MCF 10A (cell line): ENCODE measurements at regions not wholly inside any gene's neighbourhood (a gene's known extent, or its start where the extent isn't known, plus 50 kb on each side); places are given as distances from the start of the nearest gene placed in this dataset.

Source experiments
- BruUV-seq: library from RNA; stranded (reverse); fragments of 400-500 nt; replicated peaks from 2 replicates; lab custom pipeline; 2021; lab: Mats Ljungman, UMichigan
- CTCF ChIA-PET: fragments of 300-600 bp; sonication (Branson Sonifier 250); formaldehyde crosslinking; extraction: SDS; loops from one replicate; lab custom pipeline; 2021; ENCODE audit warnings: antibody characterized with exemption, inconsistent platforms; lab: Yijun Ruan, JAX
- POLR2A ChIA-PET: fragments of 300-600, 350-650 bp; sonication (Branson Sonifier 250); formaldehyde crosslinking; extraction: SDS; loops from one replicate; lab custom pipeline; 2020; ENCODE audit warnings: antibody characterized with exemption, inconsistent platforms; lab: Yijun Ruan, JAX
- DNase-seq: peaks from one replicate; pipeline ENCODE4 v3.0.0-alpha.2; 2018; ENCODE audit not compliant: unreplicated experiment
- H3K27ac Mint-ChIP-seq: one replicate; pipeline ENCODE4 v1.8.0; 2022; ENCODE audit warnings: mild to moderate bottlenecking, low read depth, mixed read lengths; ENCODE audit not compliant: unreplicated experiment
- H3K27me3 Mint-ChIP-seq: one replicate; pipeline ENCODE4 v1.8.0; 2022; ENCODE audit warnings: mixed read lengths; ENCODE audit not compliant: insufficient read depth, unreplicated experiment
- H3K36me3 Mint-ChIP-seq: one replicate; pipeline ENCODE4 v1.8.0; 2022; ENCODE audit warnings: mild to moderate bottlenecking, moderate library complexity, mixed read lengths; ENCODE audit not compliant: insufficient read depth, unreplicated experiment
- H3K4me1 Mint-ChIP-seq: one replicate; pipeline ENCODE4 v1.8.0; 2022; ENCODE audit warnings: mixed read lengths; ENCODE audit not compliant: insufficient read depth, unreplicated experiment
- H3K4me3 Mint-ChIP-seq: one replicate; pipeline ENCODE4 v1.8.0; 2022; ENCODE audit warnings: mild to moderate bottlenecking, moderate library complexity, mixed read lengths; ENCODE audit not compliant: unreplicated experiment
- H3K9me3 Mint-ChIP-seq: one replicate; pipeline ENCODE4 v1.8.0; 2022; ENCODE audit warnings: mixed read lengths; ENCODE audit not compliant: unreplicated experiment
- intact Hi-C: fragments of 100-400 bp; cut with micrococcal nuclease; formaldehyde crosslinking; loops from 2 replicates; pipeline ENCODE4 v1.14.1; 2022
- TF ChIP-seq, protein P1 (sequence below): fragments of 200-600 bp; IDR thresholded peaks from one replicate; pipeline ENCODE4 v1.8.0; 2022; ENCODE audit warnings: antibody characterized with exemption, mild to moderate bottlenecking; ENCODE audit not compliant: unreplicated experiment

DNA sequence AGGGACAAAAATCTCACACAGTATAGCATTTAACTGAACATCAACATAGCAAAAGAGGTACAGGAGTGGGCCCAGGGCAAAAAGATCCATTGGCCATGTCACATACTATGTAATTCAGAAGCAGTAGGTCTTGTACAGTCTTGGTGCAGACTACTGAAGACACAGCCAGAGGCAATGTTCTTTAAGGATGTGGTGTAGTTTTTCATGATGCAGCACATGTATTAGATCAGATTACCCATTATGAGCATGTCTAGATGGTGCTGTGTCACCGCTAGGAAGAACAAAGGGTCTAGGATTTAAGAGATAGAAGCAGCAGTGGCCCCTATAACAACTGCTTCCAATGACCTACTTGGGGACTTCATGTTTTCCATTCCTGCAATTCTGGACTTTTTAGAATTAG is 610.4 kb upstream of the MEF2C start:
- CTCF ChIA-PET: no interaction called here

DNA sequence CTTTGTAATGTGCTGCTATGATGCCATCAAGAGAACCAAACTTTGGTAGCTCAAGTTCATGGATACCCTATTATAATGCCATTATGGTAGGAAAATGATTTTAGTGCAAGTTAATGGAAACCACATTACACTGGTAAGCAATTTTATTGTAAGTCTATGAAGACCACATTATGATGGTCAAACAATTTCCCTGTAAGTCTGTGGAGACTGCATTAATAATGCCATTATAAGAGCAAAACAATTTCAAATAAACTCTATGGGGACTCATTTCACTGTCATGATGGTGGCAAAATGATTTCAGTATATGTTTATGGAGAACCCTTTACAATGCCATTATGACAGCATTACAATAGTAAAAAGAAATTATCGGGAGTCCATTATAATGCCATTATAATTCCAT is 602.0 kb upstream of the MEF2C start:
- POLR2A ChIA-PET: no interaction called here
- no peaks in the 10 kb centered on the region for H3K9me3 Mint-ChIP-seq
- no peaks in the 10 kb centered on the region for H3K4me1 Mint-ChIP-seq
- CTCF ChIA-PET: no interaction called here
- H3K27ac Mint-ChIP-seq: no peak overlapping the region
- H3K27me3 Mint-ChIP-seq: no peaks in the 10 kb centered on the region
- intact Hi-C loops: no loop called here
- TF ChIP-seq, protein P1, sequence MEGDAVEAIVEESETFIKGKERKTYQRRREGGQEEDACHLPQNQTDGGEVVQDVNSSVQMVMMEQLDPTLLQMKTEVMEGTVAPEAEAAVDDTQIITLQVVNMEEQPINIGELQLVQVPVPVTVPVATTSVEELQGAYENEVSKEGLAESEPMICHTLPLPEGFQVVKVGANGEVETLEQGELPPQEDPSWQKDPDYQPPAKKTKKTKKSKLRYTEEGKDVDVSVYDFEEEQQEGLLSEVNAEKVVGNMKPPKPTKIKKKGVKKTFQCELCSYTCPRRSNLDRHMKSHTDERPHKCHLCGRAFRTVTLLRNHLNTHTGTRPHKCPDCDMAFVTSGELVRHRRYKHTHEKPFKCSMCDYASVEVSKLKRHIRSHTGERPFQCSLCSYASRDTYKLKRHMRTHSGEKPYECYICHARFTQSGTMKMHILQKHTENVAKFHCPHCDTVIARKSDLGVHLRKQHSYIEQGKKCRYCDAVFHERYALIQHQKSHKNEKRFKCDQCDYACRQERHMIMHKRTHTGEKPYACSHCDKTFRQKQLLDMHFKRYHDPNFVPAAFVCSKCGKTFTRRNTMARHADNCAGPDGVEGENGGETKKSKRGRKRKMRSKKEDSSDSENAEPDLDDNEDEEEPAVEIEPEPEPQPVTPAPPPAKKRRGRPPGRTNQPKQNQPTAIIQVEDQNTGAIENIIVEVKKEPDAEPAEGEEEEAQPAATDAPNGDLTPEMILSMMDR: no peak
- H3K4me3 Mint-ChIP-seq: no peak overlapping the region
- DNase-seq: no peak
- peaks cover under 1% of the 10 kb centered on the region for H3K36me3 Mint-ChIP-seq
- no TSS peak for BruUV-seq

More for the DNA sequence above, 610.4 kb upstream of the MEF2C start:
- Mint-ChIP-seq H3K4me3 (no peak overlapping the region), H3K36me3 (peaks cover 5% of the 10 kb centered on the region), H3K4me1 (no peaks in the 10 kb centered on the region), H3K27me3 (no peaks in the 10 kb centered on the region), H3K9me3 (no peaks in the 10 kb centered on the region), H3K27ac (no peak overlapping the region)
- no TSS peak for BruUV-seq
- POLR2A ChIA-PET: no interaction called here
- intact Hi-C loops: no loop called here
- TF ChIP-seq, protein P1: no peak
- DNase-seq: no peak

DNA sequence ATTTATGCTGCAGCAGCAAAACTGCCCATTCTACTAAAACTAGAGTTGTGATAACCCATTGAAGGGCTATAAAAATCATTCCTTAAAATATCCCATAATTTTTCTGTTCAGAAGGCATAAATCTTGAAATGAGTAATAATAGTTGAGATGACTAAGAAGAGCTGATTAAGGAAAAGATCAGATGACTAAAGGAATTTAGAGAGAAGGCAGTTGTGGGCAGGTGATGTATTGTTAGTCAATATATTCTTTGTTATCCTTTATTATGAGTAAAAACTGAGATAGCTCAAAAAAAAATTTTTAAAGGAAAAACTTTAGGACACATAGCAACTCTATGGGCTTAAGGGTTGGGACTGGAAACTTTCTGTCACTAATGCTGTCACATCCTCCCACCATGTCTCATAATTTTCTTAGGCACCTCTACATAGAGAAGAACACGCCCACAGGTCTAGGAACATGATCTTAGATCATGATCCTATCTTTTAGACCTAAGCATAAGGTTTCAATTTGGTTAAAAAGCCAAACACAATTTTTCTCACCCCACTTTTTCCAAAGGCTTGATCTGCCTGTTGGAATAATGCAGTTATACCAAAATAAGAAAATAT is 597.5 kb upstream of the MEF2C start:
- Mint-ChIP-seq H3K4me3 (no peak overlapping the region), H3K9me3 (no peaks in the 10 kb centered on the region), H3K27ac (no peak overlapping the region), H3K27me3 (no peaks in the 10 kb centered on the region), H3K36me3 (no peaks in the 10 kb centered on the region), H3K4me1 (no peaks in the 10 kb centered on the region)
- intact Hi-C loops: no loop called here
- CTCF ChIA-PET: no interaction called here
- TF ChIP-seq, protein P1: no peak
- no TSS peak for BruUV-seq
- POLR2A ChIA-PET: no interaction called here
- DNase-seq: no peak

DNA sequence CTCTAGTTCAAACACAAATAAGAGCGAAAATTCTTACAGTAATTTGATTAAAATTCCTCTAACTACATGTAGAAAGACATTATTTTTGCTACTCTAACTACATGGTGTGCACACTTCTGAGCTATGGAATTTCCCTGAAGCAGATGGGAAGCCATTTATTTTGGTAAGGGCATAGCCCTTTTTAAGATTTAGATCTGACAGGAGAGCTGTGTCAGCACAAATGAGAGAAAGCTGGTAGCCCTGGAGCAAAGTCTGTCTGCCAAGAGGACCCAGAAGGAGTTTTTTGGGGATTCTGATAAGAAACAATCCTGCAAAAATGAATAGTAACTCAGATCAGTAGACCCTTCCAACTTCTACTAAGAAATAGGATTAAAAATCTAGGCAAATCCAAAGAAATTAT is 595.9 kb upstream of the MEF2C start:
- CTCF ChIA-PET: no interaction called here
- intact Hi-C loops: no loop called here
- Mint-ChIP-seq H3K4me1 (no peaks in the 10 kb centered on the region), H3K27ac (no peak overlapping the region), H3K4me3 (no peak overlapping the region), H3K27me3 (no peaks in the 10 kb centered on the region), H3K9me3 (no peaks in the 10 kb centered on the region), H3K36me3 (no peaks in the 10 kb centered on the region)
- no TSS peak for BruUV-seq
- DNase-seq: no peak
- POLR2A ChIA-PET: no interaction called here
- TF ChIP-seq, protein P1: no peak
